VCaP (cell line): ENCODE measurements at regions not wholly inside any gene's neighbourhood (a gene's known extent, or its start where the extent isn't known, plus 50 kb on each side); places are given as distances from the start of the nearest gene placed in this dataset.

Experiments used
- H3K27ac ChIP-seq: fragments of 450-650 bp; 2 replicates; pipeline ENCODE4 v1.5.1; 2017
- TF ChIP-seq, protein P1 (sequence below): fragments of 450-650 bp; conservative IDR thresholded peaks from 2 replicates; pipeline ENCODE4 v1.5.1; 2017; ENCODE audit warnings: mild to moderate bottlenecking, moderate library complexity

DNA sequence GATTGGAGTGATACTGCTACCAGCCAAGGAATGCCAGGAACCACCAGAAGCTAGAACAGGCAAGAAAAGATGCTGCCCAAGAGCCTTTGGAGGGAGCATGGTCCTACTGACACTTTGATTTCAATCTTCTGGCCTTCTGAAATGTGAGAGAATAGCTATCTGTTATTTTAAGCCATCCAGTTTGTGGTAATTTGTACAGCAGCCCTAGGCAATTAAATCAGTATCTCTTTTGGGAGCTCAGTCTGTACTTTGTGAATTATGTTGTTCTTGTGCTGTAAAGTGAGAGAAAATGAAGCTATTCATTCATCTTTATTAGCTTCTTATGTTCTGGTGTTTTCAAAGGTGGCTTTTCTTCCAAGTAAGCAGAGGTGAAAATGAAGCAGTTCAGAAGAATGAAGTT, 381.3 kb downstream of the PDCD6IP start:
- no peak overlapping the region for H3K27ac ChIP-seq
- TF ChIP-seq, protein P1, sequence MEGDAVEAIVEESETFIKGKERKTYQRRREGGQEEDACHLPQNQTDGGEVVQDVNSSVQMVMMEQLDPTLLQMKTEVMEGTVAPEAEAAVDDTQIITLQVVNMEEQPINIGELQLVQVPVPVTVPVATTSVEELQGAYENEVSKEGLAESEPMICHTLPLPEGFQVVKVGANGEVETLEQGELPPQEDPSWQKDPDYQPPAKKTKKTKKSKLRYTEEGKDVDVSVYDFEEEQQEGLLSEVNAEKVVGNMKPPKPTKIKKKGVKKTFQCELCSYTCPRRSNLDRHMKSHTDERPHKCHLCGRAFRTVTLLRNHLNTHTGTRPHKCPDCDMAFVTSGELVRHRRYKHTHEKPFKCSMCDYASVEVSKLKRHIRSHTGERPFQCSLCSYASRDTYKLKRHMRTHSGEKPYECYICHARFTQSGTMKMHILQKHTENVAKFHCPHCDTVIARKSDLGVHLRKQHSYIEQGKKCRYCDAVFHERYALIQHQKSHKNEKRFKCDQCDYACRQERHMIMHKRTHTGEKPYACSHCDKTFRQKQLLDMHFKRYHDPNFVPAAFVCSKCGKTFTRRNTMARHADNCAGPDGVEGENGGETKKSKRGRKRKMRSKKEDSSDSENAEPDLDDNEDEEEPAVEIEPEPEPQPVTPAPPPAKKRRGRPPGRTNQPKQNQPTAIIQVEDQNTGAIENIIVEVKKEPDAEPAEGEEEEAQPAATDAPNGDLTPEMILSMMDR: no peak

DNA sequence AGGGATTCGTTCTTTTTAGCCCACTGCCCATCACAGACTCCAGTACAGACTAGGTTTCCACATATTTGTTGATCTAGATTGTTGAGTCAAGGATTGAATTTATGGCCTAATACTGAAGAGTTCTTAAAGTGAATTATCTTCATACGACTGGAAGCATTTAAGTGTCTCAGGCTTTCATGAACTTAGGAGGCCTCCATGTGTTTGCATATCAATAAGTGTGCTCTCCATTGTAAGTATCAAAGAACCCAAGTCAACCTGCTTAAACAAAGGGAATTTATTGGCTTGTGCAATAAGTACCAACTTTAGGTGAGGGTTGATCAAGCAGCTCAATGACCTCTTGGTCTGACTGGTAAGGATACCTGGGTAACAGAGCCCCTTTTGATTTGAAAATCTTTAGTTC, 382.1 kb downstream of the PDCD6IP start:
- TF ChIP-seq, protein P1: no peak
- H3K27ac ChIP-seq: no peak overlapping the region

DNA sequence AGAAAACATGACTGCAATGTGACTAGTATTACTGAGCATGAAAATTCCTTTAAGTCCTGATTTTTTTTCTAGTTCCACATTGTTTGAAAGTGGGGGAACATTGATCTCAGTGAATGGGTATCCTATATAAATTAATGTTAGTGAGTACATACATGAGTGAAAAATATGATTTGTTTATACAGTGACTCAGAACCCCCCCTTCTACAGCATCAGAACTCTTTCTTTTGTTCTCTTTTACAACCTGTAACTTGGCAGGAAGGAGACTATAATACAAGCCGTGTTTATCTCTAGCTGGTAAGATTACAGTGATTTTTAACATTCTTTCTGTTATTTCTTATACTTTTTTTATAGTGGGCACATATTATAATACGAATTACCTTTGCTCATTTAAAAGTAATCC, 384.7 kb downstream of the PDCD6IP start:
- TF ChIP-seq, protein P1: no peak
- H3K27ac ChIP-seq: peak overlapping the region; percentile 87

DNA sequence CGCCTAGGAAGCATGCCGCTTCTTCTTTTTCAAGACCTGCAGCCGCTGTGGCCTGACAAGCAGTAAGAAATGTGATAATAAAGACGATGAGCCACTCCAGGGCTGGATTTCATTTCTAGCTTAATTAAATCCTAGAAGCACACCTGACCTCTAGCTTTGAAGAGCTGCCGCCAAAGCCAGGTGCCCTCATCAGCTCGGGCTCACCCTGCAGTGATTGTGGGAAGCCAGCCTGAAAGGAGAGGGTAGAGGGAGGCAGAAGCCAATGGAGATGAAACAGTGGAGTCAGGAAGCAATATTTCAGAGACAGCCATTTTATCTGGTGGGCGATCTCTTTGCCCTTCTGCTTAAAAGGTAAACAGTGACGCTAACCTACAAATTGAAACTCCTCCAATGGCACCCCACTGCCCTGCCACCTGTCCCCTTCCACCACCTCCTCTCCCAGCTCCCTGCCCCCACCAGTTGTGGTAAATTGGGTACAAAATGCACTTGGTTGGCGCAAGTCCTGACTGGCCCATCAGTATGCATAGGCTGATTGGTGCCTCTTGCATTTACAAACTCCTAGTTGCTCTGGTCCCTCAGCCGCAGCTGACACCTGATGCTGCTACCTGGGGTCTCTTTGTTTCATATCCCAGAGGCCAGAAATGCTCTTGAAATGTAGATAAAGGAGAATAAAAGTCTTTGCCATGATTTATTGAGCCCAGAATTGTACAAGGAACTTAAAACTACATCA, 385.3 kb downstream of the PDCD6IP start:
- H3K27ac ChIP-seq: peak overlapping the region; percentile 87
- TF ChIP-seq, protein P1: no peak

DNA sequence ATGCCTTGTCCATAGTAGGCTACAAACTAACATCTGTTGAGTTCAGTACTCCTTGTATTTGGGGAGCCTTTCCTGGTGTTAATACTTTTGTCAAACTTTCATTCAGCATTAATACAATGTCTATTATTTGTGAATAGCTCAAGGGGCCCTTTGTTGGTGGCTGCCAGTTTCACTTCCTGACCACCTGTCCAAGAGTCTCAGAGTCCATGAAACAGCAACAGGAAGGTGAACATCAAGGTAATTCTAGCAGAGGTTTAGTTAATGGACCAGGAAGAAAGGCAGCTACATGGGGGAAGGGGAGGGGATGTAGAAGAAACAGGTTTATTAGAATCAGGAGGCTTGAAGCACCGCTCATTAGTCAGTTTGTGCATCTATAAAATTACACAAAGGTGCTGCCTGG, 386.9 kb downstream of the PDCD6IP start:
- TF ChIP-seq, protein P1: no peak

DNA sequence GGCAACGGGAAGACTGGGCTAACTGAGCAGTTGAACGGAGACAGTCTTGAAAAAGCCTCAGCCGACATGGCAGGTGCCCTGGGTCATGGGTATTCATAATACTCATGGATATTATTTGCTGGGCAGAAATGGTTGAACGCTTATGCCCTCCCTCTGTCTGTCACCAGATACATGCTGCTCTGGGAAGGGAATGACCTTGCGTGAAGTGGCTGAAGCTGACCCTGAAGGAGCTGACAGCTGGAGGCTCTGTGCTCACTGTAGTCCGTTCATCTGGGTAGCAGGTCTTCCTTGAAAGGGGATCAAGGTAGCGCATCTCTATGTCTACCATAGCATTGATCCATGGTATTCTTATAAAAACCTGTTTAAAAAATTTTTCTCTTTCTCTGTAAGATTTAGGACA, 390.7 kb downstream of the PDCD6IP start:
- TF ChIP-seq, protein P1: no peak
- no peak overlapping the region for H3K27ac ChIP-seq

More for the DNA sequence above, 386.9 kb downstream of the PDCD6IP start:
- no peak overlapping the region for H3K27ac ChIP-seq

DNA sequence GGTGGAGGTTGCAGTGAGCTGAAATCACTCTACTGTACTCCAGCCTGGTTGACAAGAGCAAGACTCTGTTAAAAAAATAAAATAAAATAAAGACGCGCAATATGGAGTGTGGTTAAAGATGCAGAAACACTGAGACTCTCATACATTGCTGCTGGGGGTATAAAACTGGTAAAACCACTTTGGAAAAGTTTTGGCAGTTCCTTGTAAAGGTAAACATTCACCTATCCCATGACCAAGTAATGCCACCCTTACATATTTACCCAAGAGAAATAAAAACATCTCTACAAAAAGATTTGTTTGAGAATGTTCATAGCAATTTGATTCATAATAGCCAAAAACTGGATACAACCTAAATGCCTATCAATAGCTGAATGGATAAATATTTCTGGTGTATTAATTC, 398.5 kb downstream of the PDCD6IP start:
- peak overlapping the region; percentile 94 for H3K27ac ChIP-seq
- TF ChIP-seq, protein P1: no peak
